Neural progenitor cell (in vitro differentiated cells): ENCODE measurements at regions not wholly inside any gene's neighbourhood (a gene's known extent, or its start where the extent isn't known, plus 50 kb on each side); places are given as distances from the start of the nearest gene placed in this dataset.
A peak's percentile ranks its signal among the peaks of the same experiment; 100 is the strongest.

Source experiments
- DNase-seq: peaks from one replicate; pipeline ENCODE4 v3.0.0-alpha.2; 2016; ENCODE audit warnings: low spot score
- H2AFZ ChIP-seq: fragments of 200-600 bp; sonication (generic); replicated peaks from 2 replicates; pipeline ENCODE4 v1.6.1; 2016; ENCODE audit warnings: antibody characterized with exemption
- H3F3A ChIP-seq: fragments of 200-600 bp; sonication (generic); 2 replicates; pipeline ENCODE4 v1.6.1; 2016; ENCODE audit warnings: antibody characterized with exemption, low read depth
- H3K27ac ChIP-seq: fragments of 200-600 bp; sonication (generic); 2 replicates; pipeline ENCODE4 v1.5.1; 2016; ENCODE audit warnings: mild to moderate bottlenecking
- H3K27me3 ChIP-seq: fragments of 200-600 bp; sonication (generic); 2 replicates; pipeline ENCODE4 v1.6.1; 2016; ENCODE audit warnings: mild to moderate bottlenecking, moderate library complexity
- H3K36me3 ChIP-seq: fragments of 200-600 bp; sonication (generic); 2 replicates; pipeline ENCODE4 v1.5.1; 2016
- H3K4me1 ChIP-seq: fragments of 200-600 bp; sonication (generic); 2 replicates; pipeline ENCODE4 v1.6.1; 2016; ENCODE audit warnings: mixed run types
- H3K4me2 ChIP-seq: fragments of 200-600 bp; sonication (generic); 2 replicates; pipeline ENCODE4 v1.6.1; 2016
- H3K4me3 ChIP-seq: fragments of 200-600 bp; sonication (generic); 2 replicates; pipeline ENCODE4 v1.5.1; 2016
- H3K79me2 ChIP-seq: fragments of 200-600 bp; sonication (generic); 2 replicates; pipeline ENCODE4 v1.6.1; 2016; ENCODE audit warnings: low read depth
- H3K9ac ChIP-seq: fragments of 200-600 bp; sonication (generic); 2 replicates; pipeline ENCODE4 v1.6.1; 2016
- H3K9me3 ChIP-seq: fragments of 200-600 bp; sonication (generic); 2 replicates; pipeline ENCODE4 v1.5.1; 2016; ENCODE audit warnings: low read depth
- H4K20me1 ChIP-seq: fragments of 200-600 bp; sonication (generic); 2 replicates; pipeline ENCODE4 v1.6.1; 2016; ENCODE audit warnings: low read depth
- H3K27ac Mint-ChIP-seq: 3 replicates; pipeline ENCODE4 v1.8.0; 2021; ENCODE audit warnings: mixed read lengths
- H3K27me3 Mint-ChIP-seq: 2 replicates; pipeline ENCODE4 v1.8.0; 2022; ENCODE audit warnings: low read depth, mild to moderate bottlenecking, inconsistent platforms, moderate library complexity, mixed read lengths; ENCODE audit not compliant: insufficient read depth
- H3K36me3 Mint-ChIP-seq: 3 replicates; pipeline ENCODE4 v1.8.0; 2021; ENCODE audit warnings: mixed read lengths
- H3K4me1 Mint-ChIP-seq: 3 replicates; pipeline ENCODE4 v1.8.0; 2021; ENCODE audit warnings: mixed read lengths
- H3K4me3 Mint-ChIP-seq: 3 replicates; pipeline ENCODE4 v1.8.0; 2021; ENCODE audit warnings: mild to moderate bottlenecking, moderate library complexity, mixed read lengths
- H3K9me3 Mint-ChIP-seq: 3 replicates; pipeline ENCODE4 v1.8.0; 2020; ENCODE audit warnings: mixed read lengths
- EZH2 ChIP-seq: fragments of 200-600 bp; sonication (generic); IDR thresholded peaks from 2 replicates; pipeline ENCODE4 v1.6.1; 2017; ENCODE audit warnings: antibody characterized with exemption, mild to moderate bottlenecking, moderate library complexity
- EZH2phosphoT487 ChIP-seq: fragments of 200-600 bp; sonication (generic); IDR thresholded peaks from 2 replicates; pipeline ENCODE4 v1.6.1; 2017; ENCODE audit warnings: antibody characterized with exemption
- TF ChIP-seq, protein P1 (sequence below): fragments of 200-600 bp; sonication (generic); IDR thresholded peaks from 2 replicates; pipeline ENCODE4 v1.5.1; 2017; ENCODE audit warnings: antibody characterized with exemption, mild to moderate bottlenecking

DNA sequence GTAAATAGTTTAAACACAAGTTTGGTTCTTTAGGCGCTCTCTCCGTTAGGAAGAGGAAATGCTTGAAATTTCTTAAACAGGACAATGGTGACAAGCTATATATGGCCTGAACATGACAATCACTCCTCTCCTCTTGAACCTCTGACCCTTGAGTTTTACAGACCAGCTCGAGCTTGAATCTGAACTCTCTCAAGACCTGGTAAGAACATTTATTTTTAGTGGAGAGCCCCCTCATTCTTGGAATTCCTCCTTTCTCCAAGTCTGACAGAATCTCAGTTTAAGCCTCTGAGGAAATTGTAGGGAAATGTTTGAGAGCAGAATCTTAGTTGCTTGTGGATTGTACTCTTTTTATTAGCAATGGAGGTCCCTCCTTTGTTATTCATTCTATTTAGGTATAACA lies 1293.6 kb upstream of the ZEB2 start:
- no peak overlapping the region for H2AFZ ChIP-seq
- no peak for TF ChIP-seq EZH2
- TF ChIP-seq, protein P1, sequence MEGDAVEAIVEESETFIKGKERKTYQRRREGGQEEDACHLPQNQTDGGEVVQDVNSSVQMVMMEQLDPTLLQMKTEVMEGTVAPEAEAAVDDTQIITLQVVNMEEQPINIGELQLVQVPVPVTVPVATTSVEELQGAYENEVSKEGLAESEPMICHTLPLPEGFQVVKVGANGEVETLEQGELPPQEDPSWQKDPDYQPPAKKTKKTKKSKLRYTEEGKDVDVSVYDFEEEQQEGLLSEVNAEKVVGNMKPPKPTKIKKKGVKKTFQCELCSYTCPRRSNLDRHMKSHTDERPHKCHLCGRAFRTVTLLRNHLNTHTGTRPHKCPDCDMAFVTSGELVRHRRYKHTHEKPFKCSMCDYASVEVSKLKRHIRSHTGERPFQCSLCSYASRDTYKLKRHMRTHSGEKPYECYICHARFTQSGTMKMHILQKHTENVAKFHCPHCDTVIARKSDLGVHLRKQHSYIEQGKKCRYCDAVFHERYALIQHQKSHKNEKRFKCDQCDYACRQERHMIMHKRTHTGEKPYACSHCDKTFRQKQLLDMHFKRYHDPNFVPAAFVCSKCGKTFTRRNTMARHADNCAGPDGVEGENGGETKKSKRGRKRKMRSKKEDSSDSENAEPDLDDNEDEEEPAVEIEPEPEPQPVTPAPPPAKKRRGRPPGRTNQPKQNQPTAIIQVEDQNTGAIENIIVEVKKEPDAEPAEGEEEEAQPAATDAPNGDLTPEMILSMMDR = no peak
- TF ChIP-seq EZH2phosphoT487 = no peak
- H3K4me2 ChIP-seq = no peak overlapping the region
- no peaks in the 10 kb centered on the region for H3K9me3 Mint-ChIP-seq
- H3K4me3 ChIP-seq = no peak overlapping the region
- H3K27ac ChIP-seq = no peak overlapping the region
- H3F3A ChIP-seq = no peaks in the 10 kb centered on the region
- H3K4me1 Mint-ChIP-seq = peaks cover 4% of the 10 kb centered on the region
- H3K9ac ChIP-seq = no peak overlapping the region
- no peak overlapping the region for H3K4me3 Mint-ChIP-seq
- no peak overlapping the region for H3K27ac Mint-ChIP-seq
- H3K27me3 Mint-ChIP-seq = no peaks in the 10 kb centered on the region
- no peaks in the 10 kb centered on the region for H4K20me1 ChIP-seq
- no peaks in the 10 kb centered on the region for H3K27me3 ChIP-seq
- no peaks in the 10 kb centered on the region for H3K4me1 ChIP-seq
- no peak for DNase-seq
- no peaks in the 10 kb centered on the region for H3K36me3 ChIP-seq
- H3K79me2 ChIP-seq = no peaks in the 10 kb centered on the region
- no peaks in the 10 kb centered on the region for H3K9me3 ChIP-seq
- no peaks in the 10 kb centered on the region for H3K36me3 Mint-ChIP-seq

DNA sequence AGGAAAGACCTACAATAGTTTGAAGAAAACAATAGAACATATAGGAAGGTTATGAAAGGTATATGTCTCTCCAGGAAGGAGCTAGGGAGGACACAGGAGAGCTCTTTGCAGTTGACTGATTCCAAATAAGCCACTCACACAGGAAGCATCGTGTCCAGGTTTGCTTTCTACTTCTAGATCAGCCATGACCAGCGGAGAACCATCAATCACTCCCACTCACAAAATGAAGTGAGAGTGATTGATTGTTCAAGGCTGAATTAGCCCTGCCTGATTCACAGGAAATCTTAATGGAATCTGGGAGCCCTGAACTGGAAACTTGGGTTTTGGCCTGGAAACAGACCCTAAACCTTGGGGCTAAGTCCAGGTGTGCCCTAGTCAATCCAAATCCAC lies 1292.2 kb upstream of the ZEB2 start:
- H3K9ac ChIP-seq = no peak overlapping the region
- no peak overlapping the region for H3K4me3 ChIP-seq
- no peaks in the 10 kb centered on the region for H3K27me3 ChIP-seq
- no peaks in the 10 kb centered on the region for H3K4me1 ChIP-seq
- no peak overlapping the region for H3K4me3 Mint-ChIP-seq
- no peaks in the 10 kb centered on the region for H3K9me3 ChIP-seq
- no peaks in the 10 kb centered on the region for H3K36me3 ChIP-seq
- H3K4me2 ChIP-seq = no peak overlapping the region
- no peaks in the 10 kb centered on the region for H3K79me2 ChIP-seq
- peak overlapping the region; percentile 10 for H2AFZ ChIP-seq
- H3K27ac Mint-ChIP-seq = peak overlapping the region; percentile 37
- H3K4me1 Mint-ChIP-seq = peaks cover 4% of the 10 kb centered on the region
- H4K20me1 ChIP-seq = no peaks in the 10 kb centered on the region
- no peak for TF ChIP-seq EZH2
- TF ChIP-seq EZH2phosphoT487 = no peak
- TF ChIP-seq, protein P1 = no peak
- no peaks in the 10 kb centered on the region for H3F3A ChIP-seq
- no peaks in the 10 kb centered on the region for H3K36me3 Mint-ChIP-seq
- no peak for DNase-seq
- H3K9me3 Mint-ChIP-seq = no peaks in the 10 kb centered on the region
- H3K27me3 Mint-ChIP-seq = no peaks in the 10 kb centered on the region
- H3K27ac ChIP-seq = no peak overlapping the region

DNA sequence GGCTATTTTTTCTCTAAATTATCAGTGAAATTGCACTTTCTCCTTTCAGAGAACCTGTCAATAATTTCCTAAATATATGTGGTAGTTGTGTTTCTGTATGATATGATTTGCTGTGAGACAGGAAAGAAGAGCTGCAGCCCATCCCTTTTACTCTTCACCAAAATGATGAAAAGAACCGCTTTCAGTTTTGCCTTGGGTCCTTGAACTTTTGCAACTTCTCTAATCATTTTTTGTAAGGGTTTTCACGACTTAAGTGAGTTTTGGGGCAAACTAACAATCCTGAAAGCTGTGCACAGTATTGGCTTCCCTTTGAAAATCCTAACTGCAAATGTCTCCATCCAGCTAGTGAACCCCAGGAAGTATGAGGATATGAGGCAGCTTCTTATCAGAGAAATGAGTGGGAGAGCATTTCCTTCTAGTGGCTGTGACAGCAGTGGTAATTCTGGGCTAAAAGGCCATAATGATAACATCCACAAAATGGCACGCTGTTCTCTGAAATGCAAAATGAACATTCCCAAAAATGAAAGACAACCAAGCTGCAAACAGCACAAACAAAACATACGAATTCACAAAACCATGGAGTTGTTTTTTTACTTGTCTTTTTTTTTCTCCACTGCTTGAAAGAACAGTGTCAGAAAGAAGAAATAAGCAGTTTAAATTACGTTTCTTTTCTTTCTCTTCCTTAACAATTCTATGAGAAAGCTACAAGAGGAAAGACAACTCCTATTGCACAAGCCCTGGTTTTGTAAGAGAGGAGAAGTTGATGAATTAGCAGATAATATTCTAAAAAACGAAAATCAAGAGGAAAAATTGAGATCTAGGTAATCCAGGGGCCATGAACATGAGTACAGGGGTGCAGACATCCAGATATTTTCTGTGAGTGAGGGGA lies 1291.6 kb upstream of the ZEB2 start:
- H3K27me3 ChIP-seq = no peaks in the 10 kb centered on the region
- H3K9me3 Mint-ChIP-seq = no peaks in the 10 kb centered on the region
- H3K9ac ChIP-seq = no peak overlapping the region

More for the DNA sequence above, 1291.6 kb upstream of the ZEB2 start:
- Mint-ChIP-seq H3K4me3 (no peak overlapping the region), H3K36me3 (no peaks in the 10 kb centered on the region), H3K27ac (no peak overlapping the region), H3K27me3 (no peaks in the 10 kb centered on the region), H3K4me1 (peaks cover 4% of the 10 kb centered on the region)
- TF ChIP-seq, protein P1 = no peak
- no peak for TF ChIP-seq EZH2phosphoT487
- TF ChIP-seq EZH2 = no peak
- Histone ChIP-seq H3K36me3 (no peaks in the 10 kb centered on the region), H3K27ac (no peak overlapping the region), H2AFZ (peak overlapping the region; percentile 10), H3K79me2 (no peaks in the 10 kb centered on the region), H3K9me3 (no peaks in the 10 kb centered on the region), H3F3A (no peaks in the 10 kb centered on the region), H4K20me1 (no peaks in the 10 kb centered on the region), H3K4me3 (no peak overlapping the region), H3K4me1 (no peaks in the 10 kb centered on the region), H3K4me2 (no peak overlapping the region)
- no peak for DNase-seq
